MCF 10A (cell line): ENCODE measurements at regions not wholly inside any gene's neighbourhood (a gene's known extent, or its start where the extent isn't known, plus 50 kb on each side); places are given as distances from the start of the nearest gene placed in this dataset.

Experiments used
- BruUV-seq: library from RNA; stranded (reverse); fragments of 400-500 nt; replicated peaks from 2 replicates; lab custom pipeline; 2021; lab: Mats Ljungman, UMichigan
- CTCF ChIA-PET: fragments of 300-600 bp; sonication (Branson Sonifier 250); formaldehyde crosslinking; extraction: SDS; loops from one replicate; lab custom pipeline; 2021; ENCODE audit warnings: antibody characterized with exemption, inconsistent platforms; lab: Yijun Ruan, JAX
- POLR2A ChIA-PET: fragments of 300-600, 350-650 bp; sonication (Branson Sonifier 250); formaldehyde crosslinking; extraction: SDS; loops from one replicate; lab custom pipeline; 2020; ENCODE audit warnings: antibody characterized with exemption, inconsistent platforms; lab: Yijun Ruan, JAX
- DNase-seq: peaks from one replicate; pipeline ENCODE4 v3.0.0-alpha.2; 2018; ENCODE audit not compliant: unreplicated experiment
- H3K27ac Mint-ChIP-seq: one replicate; pipeline ENCODE4 v1.8.0; 2022; ENCODE audit warnings: mild to moderate bottlenecking, low read depth, mixed read lengths; ENCODE audit not compliant: unreplicated experiment
- H3K27me3 Mint-ChIP-seq: one replicate; pipeline ENCODE4 v1.8.0; 2022; ENCODE audit warnings: mixed read lengths; ENCODE audit not compliant: insufficient read depth, unreplicated experiment
- H3K36me3 Mint-ChIP-seq: one replicate; pipeline ENCODE4 v1.8.0; 2022; ENCODE audit warnings: mild to moderate bottlenecking, moderate library complexity, mixed read lengths; ENCODE audit not compliant: insufficient read depth, unreplicated experiment
- H3K4me1 Mint-ChIP-seq: one replicate; pipeline ENCODE4 v1.8.0; 2022; ENCODE audit warnings: mixed read lengths; ENCODE audit not compliant: insufficient read depth, unreplicated experiment
- H3K4me3 Mint-ChIP-seq: one replicate; pipeline ENCODE4 v1.8.0; 2022; ENCODE audit warnings: mild to moderate bottlenecking, moderate library complexity, mixed read lengths; ENCODE audit not compliant: unreplicated experiment
- H3K9me3 Mint-ChIP-seq: one replicate; pipeline ENCODE4 v1.8.0; 2022; ENCODE audit warnings: mixed read lengths; ENCODE audit not compliant: unreplicated experiment
- intact Hi-C: fragments of 100-400 bp; cut with micrococcal nuclease; formaldehyde crosslinking; loops from 2 replicates; pipeline ENCODE4 v1.14.1; 2022
- TF ChIP-seq, protein P1 (sequence below): fragments of 200-600 bp; IDR thresholded peaks from one replicate; pipeline ENCODE4 v1.8.0; 2022; ENCODE audit warnings: antibody characterized with exemption, mild to moderate bottlenecking; ENCODE audit not compliant: unreplicated experiment

DNA sequence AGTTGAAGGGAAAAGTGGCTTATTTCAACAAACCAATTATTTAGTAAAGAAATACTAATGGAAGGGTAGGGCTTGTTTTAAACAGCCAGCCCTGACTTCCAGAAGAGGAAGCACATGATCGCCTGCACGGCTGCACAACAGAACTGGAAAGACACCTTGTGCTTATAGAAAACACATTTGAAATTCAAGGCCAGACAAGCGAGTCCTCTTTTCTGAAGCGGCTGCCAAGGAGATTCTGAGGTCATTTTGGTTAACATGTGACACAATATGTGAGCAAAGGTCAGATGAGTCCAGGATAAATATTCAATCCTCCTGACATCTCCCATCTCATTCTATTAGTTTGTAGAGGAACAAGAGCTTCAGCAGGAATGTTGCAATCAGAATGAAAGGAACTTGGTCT, 461.4 kb upstream of the ST8SIA4 start:
- TF ChIP-seq, protein P1, sequence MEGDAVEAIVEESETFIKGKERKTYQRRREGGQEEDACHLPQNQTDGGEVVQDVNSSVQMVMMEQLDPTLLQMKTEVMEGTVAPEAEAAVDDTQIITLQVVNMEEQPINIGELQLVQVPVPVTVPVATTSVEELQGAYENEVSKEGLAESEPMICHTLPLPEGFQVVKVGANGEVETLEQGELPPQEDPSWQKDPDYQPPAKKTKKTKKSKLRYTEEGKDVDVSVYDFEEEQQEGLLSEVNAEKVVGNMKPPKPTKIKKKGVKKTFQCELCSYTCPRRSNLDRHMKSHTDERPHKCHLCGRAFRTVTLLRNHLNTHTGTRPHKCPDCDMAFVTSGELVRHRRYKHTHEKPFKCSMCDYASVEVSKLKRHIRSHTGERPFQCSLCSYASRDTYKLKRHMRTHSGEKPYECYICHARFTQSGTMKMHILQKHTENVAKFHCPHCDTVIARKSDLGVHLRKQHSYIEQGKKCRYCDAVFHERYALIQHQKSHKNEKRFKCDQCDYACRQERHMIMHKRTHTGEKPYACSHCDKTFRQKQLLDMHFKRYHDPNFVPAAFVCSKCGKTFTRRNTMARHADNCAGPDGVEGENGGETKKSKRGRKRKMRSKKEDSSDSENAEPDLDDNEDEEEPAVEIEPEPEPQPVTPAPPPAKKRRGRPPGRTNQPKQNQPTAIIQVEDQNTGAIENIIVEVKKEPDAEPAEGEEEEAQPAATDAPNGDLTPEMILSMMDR, result no peak
- no peaks in the 10 kb centered on the region for H3K9me3 Mint-ChIP-seq
- BruUV-seq, result no TSS peak
- no peak overlapping the region for H3K4me3 Mint-ChIP-seq
- H3K27ac Mint-ChIP-seq, result no peak overlapping the region
- ChIA-PET POLR2A (no interaction called here), CTCF (no interaction called here)
- H3K36me3 Mint-ChIP-seq, result no peaks in the 10 kb centered on the region
- no peak for DNase-seq
- intact Hi-C loops, result no loop called here
- H3K4me1 Mint-ChIP-seq, result no peaks in the 10 kb centered on the region
- H3K27me3 Mint-ChIP-seq, result no peaks in the 10 kb centered on the region

- no peak overlapping the region for H3K4me3 Mint-ChIP-seq
- no peaks in the 10 kb centered on the region for H3K27me3 Mint-ChIP-seq
- TF ChIP-seq, protein P1, result no peak
- intact Hi-C loops, result no loop called here
- no peak overlapping the region for H3K27ac Mint-ChIP-seq
- DNase-seq, result no peak
- H3K9me3 Mint-ChIP-seq, result no peaks in the 10 kb centered on the region
- ChIA-PET POLR2A (no interaction called here), CTCF (interaction anchor here (0.5 to 1.1 kb wide), 2 partner anchors 10 to 48 kb away, joined by 3 read pairs; no protein-coding TSS in a partner anchor)
- no TSS peak for BruUV-seq
- H3K36me3 Mint-ChIP-seq, result no peaks in the 10 kb centered on the region
- H3K4me1 Mint-ChIP-seq, result no peaks in the 10 kb centered on the region
Observed at GRCh38 chr5:101362067-101362466, 459.0 kb upstream of the ST8SIA4 start.

GRCh38 chr5:101346906-101347305, 443.8 kb upstream of the ST8SIA4 start:
- CTCF ChIA-PET, result interaction anchor here (0.6 to 2.3 kb wide), 3 partner anchors 41 to 357 kb away, joined by 4 to 6 read pairs (median 4); no protein-coding TSS in a partner anchor

GRCh38 chr5:101346447-101346846, 443.4 kb upstream of the ST8SIA4 start:
- Mint-ChIP-seq H3K9me3 (no peaks in the 10 kb centered on the region), H3K27ac (no peak overlapping the region), H3K4me3 (no peak overlapping the region), H3K27me3 (no peaks in the 10 kb centered on the region), H3K36me3 (no peaks in the 10 kb centered on the region), H3K4me1 (no peaks in the 10 kb centered on the region)
- BruUV-seq, result no TSS peak
- intact Hi-C loops, result no loop called here
- ChIA-PET CTCF (interaction anchor here (0.6 to 2.3 kb wide), 4 partner anchors 42 to 357 kb away, joined by 3 to 6 read pairs (median 4); no protein-coding TSS in a partner anchor), POLR2A (interaction anchor here (0.6 kb wide), 1 partner anchor 40 kb away, joined by 6 read pairs; no protein-coding TSS in a partner anchor)
- TF ChIP-seq, protein P1, result no peak
- no peak for DNase-seq

More at GRCh38 chr5:101346906-101347305, 443.8 kb upstream of the ST8SIA4 start:
- Mint-ChIP-seq H3K9me3 (no peaks in the 10 kb centered on the region), H3K27me3 (no peaks in the 10 kb centered on the region), H3K4me3 (no peak overlapping the region), H3K4me1 (no peaks in the 10 kb centered on the region), H3K27ac (no peak overlapping the region), H3K36me3 (no peaks in the 10 kb centered on the region)
- BruUV-seq, result no TSS peak
- intact Hi-C loops, result no loop called here
- POLR2A ChIA-PET, result interaction anchor here (0.6 kb wide), 1 partner anchor 41 kb away, joined by 6 read pairs; no protein-coding TSS in a partner anchor
- TF ChIP-seq, protein P1, result no peak
- DNase-seq, result no peak
